ENCODE measurements at regions not wholly inside any gene's neighbourhood (a gene's known extent, or its start where the extent isn't known, plus 50 kb on each side); places are given as distances from the start of the nearest gene placed in this dataset.

- TF ChIP-seq CTCF (conservative IDR thresholded peaks at IDR 0.05; ENCODE audit: low read length) (peak; percentile 68), EZH2phosphoT487 (IDR thresholded peaks at IDR 0.05; ENCODE audit: borderline replicate concordance, low read depth, low read length) (no peak)
These were observed 366.5 kb upstream of the ARID1B start for GRCh38 chr6:156410649-156411048.

All from OCI-LY7 (cell line).